HG03378 (cell line): ENCODE measurements at regions not wholly inside any gene's neighbourhood (a gene's known extent, or its start where the extent isn't known, plus 50 kb on each side); places are given as distances from the start of the nearest gene placed in this dataset.

ENCODE experiments used
- ATAC-seq: cut with Tn5 transposase; IDR thresholded peaks from one replicate; pipeline ENCODE4 v1.9.1; 2021; ENCODE audit warnings: mild to moderate bottlenecking, moderate library complexity; ENCODE audit not compliant: unreplicated experiment

GRCh38 chr3:170784406-170784805, 85.6 kb downstream of the RPL22L1 start:
- ATAC-seq, result no peak

DNA sequence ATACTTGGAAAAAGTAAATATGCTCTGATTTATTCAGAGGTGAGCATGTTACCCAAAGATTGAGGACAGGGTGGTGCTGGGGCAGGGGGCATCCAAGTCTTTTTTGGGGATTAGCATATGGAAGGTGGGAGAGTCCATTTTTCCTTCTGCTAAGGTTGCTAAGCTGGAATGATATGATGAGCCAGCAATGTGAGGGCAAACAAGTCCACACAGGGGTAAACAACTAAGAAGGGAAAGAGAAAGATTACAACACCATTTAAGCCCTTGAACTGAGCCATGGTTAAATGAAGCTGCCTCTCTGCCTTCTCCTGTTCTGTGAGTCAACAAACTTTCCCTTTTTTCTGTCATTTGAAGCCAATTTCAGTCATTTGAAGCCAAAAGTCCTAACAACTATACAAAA, 89.0 kb downstream of the RPL22L1 start:
- no peak for ATAC-seq

DNA sequence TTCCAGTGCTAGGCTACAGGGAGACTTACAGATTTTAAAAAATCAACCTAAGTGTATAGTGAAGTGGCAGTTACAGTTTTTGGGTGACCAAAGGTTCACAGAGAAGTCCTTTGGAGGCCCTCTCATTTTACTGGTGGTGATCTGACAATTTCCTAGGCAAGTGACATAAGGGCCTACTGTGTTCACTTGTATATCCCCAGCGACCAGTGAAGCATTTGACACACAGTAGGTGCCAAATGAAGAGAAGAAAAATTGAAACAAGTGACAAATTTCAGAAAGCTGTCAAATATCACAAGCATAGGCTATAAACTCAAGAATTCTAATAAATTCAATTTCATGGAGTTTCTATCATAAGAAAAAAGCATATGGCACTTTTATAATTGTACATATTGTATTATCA, 89.5 kb downstream of the RPL22L1 start:
- ATAC-seq, result no peak

GRCh38 chr3:170778240-170779217, 91.5 kb downstream of the RPL22L1 start:
- no peak for ATAC-seq

DNA sequence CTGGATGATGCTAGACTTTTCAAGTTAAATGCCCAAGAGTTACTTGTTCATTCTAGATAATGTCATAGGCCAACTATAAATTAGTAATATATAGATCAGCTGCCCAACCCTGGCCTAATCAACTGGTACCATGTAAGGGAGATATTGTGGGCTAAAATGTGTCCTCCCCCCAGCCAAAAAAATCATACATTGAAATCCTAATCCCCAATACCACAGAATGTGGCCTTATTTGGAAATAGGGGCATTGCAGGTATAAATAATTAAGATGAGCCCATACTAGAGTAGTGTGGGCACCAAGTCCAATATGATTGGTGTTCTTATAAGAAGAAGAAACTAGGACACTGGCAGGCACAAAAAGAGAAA, 92.5 kb downstream of the RPL22L1 start:
- ATAC-seq, result no peak

GRCh38 chr3:170776887-170777563, 93.0 kb downstream of the RPL22L1 start:
- ATAC-seq, result no peak

DNA sequence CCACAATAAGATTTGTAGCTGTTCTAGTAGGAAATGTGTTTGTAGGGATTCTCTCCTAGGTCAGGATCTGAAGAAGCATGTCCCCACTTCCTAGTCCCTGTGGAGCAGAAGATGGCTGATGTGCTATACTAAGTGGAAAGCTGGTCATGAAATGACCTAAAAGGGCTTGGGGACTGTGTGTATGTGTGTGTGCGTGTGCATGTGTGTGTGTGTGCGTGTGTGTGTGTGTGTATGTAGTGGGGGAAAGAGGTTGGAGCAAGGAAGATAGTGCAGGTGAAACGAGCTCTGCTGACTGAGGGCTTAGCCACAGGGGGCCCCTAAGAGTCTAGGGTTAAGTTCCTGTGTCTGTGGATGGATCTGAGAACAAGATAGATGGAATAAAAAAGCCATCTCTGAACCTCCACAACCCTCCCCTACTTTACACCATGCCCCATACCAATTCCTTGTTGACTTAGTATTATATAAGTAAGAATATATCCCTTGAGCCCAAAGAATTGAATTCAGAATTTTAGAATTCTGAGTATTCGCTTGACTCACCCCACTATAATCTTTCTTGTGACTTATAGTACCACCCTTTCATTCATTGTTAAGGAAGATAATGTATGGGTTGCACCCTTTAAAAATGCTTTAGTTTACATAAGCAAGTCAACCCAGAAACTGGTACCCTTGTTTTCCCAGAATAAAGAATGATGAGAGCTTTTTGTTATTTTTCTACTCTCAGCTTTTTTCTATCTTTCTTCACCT, 96.1 kb downstream of the RPL22L1 start:
- ATAC-seq, result no peak

DNA sequence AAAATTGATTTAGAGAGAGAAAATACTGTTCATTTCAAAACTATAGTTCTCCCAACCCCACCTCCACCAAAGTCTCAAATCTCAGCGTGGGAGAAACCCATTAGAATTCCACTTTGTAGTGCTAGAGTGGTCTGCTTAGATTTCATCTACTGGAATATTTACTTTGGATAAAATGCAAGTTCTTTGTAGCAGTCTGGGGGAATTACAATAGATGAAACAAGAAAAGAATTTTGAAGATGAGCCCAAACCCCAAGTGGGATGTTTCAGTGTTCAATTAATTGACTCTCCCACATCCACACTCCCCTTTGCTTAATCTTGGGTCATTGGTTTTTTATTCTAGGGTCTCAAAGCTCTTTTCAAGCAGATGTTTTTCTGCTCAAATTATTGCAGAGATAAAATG, 97.8 kb downstream of the RPL22L1 start:
- no peak for ATAC-seq

DNA sequence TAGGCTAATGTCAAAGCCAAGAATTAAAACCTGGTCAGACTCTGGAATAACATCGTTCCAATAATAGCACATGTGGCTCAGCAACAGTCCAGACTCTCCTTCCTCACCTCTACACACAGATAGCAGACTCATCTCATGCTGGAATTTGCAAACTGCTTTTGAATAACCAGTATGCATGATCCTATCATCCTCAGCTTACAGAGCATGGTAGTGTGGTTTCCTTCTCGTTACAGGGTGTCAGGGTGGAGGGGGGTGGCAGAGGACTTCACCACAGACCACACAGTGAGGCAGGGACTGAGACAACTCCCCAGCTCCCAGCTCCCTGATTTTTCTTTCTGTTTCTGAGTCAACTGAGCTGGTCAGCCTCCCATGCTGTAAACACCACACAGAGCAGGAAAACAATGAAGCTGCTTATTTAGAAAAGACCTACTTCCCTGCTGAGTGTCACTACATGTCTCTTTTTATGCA, 101.6 kb downstream of the RPL22L1 start:
- ATAC-seq, result no peak

DNA sequence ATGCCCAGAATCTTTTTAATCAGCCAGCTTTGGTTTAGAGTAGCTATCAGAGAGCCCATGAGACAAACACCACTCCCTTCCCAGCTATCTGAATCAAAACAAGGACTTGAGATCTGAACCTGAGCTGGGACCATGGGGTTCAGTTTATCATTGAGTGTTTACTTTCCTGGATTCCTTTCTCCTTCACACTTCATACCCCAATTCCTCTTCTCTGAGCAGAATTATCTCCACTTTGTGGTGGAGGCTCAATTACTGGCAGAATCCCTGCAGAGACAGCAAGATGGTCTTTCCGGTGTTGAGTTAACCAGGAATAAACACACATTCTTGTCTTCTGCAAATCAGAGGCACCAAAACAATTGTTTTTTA, 102.4 kb downstream of the RPL22L1 start:
- no peak for ATAC-seq

- no peak for ATAC-seq
Measured at GRCh38 chr3:170766823-170767575, 103.0 kb downstream of the RPL22L1 start.

- ATAC-seq, result no peak
Measured at GRCh38 chr3:170766253-170766652, 103.7 kb downstream of the RPL22L1 start.

DNA sequence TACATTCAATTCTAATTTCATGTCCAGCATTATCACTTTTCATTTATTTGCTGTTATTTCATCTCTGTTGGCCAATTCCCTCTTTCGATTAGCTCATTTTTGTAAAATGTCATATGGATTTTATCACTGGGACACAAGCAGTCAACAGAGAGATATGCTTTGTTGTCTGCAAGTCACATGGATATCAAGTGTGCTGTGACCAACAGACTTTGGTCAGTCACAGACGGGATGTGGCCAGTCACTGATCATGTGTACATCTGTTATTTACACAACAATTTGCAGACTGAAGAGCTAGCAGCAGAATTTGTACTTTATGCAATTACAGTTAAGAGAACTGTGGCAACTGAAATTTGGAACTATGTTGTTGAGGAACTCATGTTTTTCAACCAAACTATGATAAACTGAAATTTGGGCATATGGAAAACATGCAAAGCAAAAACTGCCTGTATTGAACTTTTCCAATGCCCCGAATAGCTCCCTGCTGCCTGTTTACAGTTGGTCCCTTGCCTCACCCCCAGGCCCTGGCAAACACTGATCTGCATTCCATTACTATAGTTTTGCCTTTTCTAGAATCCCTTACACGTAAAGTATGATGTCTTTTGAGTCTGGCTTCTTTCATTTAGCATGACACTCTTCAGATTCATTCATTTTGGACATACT, 104.4 kb downstream of the RPL22L1 start:
- ATAC-seq, result no peak

- no peak for ATAC-seq
Measured at GRCh38 chr3:170764017-170764416, 106.0 kb downstream of the RPL22L1 start.

GRCh38 chr3:170762064-170762463, 107.9 kb downstream of the RPL22L1 start:
- ATAC-seq, result no peak

DNA sequence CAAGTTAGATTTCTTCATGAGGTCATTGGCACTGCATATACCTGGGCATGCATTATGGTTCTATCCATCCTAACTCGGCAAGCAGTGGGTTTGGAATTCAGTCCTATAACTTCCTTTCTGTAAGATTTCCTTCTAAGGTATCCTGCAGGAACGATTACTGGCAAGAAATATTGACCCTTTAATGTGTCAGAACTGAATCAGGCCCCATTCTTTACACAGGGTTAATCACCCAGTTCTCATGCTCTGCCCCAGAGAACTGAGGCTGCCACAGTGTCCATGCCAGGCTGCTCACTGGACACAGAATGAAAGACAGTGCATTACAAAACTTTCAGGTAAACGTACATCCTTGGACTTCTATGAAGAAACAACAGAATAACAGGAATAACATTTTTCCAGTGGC, 108.9 kb downstream of the RPL22L1 start:
- ATAC-seq, result no peak

DNA sequence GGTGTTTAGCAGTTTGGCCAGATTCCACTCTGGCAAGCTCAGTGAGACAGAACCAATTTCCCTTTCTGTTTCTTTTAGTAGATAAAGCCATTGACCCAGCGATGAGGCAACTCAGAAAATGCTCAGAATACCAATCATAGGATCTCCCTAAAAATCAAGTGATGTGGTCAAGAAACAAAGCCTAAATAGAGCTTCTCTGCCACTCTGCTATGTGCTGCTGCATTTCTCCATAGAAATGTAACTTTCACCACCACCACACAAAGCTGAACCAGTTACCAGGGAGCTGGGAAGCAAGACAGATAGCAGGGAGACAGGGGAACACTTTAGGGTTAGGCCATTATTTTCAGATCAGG, 109.8 kb downstream of the RPL22L1 start:
- no peak for ATAC-seq

- no peak for ATAC-seq
Measured at GRCh38 chr3:170759511-170760173, 110.4 kb downstream of the RPL22L1 start.

DNA sequence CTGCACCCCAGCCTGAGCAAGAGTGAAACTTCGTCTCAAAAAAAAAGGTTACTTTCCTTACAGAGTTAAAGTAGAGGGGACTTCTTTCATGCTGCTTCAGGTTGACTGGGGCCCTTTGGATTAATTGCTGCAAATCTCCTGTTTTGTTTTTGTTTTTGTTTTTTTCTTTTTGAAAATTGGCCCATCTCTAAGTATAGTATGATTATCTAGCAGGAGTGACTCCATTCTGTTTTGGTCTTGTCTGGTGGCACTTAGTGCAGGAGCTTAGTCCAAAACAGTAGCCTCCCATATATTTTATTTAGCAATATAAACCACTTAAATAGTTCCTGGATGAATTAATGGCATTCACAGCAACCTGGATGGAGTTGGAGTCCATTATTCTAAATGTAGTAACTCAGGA, 113.0 kb downstream of the RPL22L1 start:
- ATAC-seq, result no peak

- no peak for ATAC-seq
Measured at GRCh38 chr3:170754311-170754693, 115.7 kb downstream of the RPL22L1 start.
